IPS-18c (cell line): ENCODE measurements at regions not wholly inside any gene's neighbourhood (a gene's known extent, or its start where the extent isn't known, plus 50 kb on each side); places are given as distances from the start of the nearest gene placed in this dataset.

ENCODE experiments used
- H3K4me3 ChIP-seq: 2 replicates; pipeline ENCODE4 v1.7.0; 2013; ENCODE audit warnings: low read depth, mild to moderate bottlenecking, low read length, moderate library complexity; ENCODE audit not compliant: insufficient read depth
- H3K9me3 ChIP-seq: one replicate; pipeline ENCODE4 v1.6.1; 2013; ENCODE audit warnings: mild to moderate bottlenecking, low read length, moderate library complexity; ENCODE audit not compliant: control insufficient read depth, insufficient read depth

GRCh38 chr4:147042046-147042445 lies 96.4 kb upstream of the TTC29 start:
- no peaks in the 10 kb centered on the region for H3K9me3 ChIP-seq
- H3K4me3 ChIP-seq = no peak overlapping the region

GRCh38 chr4:147044241-147044640 lies 98.6 kb upstream of the TTC29 start:
- Histone ChIP-seq H3K4me3 (no peak overlapping the region), H3K9me3 (no peaks in the 10 kb centered on the region)

- Histone ChIP-seq H3K9me3 (no peaks in the 10 kb centered on the region), H3K4me3 (no peak overlapping the region)
These were observed 104.3 kb upstream of the TTC29 start for GRCh38 chr4:147049946-147050345.

GRCh38 chr4:147050356-147050765 lies 104.7 kb upstream of the TTC29 start:
- H3K4me3 ChIP-seq = no peak overlapping the region
- no peaks in the 10 kb centered on the region for H3K9me3 ChIP-seq

DNA sequence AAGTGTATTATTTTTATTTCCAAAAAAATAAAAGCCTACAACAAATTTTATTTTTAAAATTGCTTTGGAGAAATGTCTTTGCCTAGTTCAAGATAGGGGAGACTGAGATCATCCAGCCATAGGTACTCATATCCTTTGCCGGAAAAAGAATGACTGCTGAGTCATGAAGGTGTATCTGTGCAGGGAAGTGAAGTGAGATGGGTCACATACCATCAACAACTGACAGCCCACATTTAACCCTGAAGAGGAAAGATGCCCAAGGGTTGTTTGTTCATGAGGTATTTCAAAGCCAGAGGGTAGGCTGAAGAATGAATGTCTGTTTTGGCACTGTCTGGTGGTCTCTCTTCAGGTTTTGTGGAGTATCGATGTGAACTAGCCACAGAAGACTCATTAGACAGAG lies 106.7 kb upstream of the TTC29 start:
- Histone ChIP-seq H3K9me3 (no peaks in the 10 kb centered on the region), H3K4me3 (no peak overlapping the region)

DNA sequence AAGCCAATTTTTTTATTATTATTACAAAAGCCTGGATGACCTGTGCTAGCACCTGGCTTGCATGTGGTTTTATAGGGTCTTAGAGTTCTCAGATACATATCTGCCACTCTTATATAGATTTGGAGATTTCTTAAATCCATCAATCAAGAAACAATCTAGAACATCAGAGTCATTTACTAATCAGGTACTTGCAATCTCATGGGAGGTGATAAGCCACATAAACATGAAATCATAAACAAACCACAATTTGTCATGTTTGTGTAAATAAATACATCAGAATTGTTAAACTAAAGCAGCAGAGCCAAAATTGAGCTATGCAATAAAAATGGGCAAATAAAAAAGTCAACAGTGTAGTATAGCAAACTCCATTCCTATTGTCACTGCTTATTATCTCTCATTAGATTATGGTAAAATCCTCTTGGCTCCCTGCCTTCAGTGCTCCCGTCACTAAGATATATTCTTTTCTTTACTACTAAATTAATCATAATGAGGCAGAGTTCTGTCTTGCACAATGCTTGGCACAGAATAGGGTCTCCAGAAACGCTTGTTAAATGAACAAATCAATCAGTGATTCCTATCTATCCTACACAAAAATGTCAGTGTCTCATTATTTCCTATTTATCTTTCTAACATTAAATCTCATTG lies 108.7 kb upstream of the TTC29 start:
- H3K4me3 ChIP-seq = no peak overlapping the region
- H3K9me3 ChIP-seq = no peaks in the 10 kb centered on the region

DNA sequence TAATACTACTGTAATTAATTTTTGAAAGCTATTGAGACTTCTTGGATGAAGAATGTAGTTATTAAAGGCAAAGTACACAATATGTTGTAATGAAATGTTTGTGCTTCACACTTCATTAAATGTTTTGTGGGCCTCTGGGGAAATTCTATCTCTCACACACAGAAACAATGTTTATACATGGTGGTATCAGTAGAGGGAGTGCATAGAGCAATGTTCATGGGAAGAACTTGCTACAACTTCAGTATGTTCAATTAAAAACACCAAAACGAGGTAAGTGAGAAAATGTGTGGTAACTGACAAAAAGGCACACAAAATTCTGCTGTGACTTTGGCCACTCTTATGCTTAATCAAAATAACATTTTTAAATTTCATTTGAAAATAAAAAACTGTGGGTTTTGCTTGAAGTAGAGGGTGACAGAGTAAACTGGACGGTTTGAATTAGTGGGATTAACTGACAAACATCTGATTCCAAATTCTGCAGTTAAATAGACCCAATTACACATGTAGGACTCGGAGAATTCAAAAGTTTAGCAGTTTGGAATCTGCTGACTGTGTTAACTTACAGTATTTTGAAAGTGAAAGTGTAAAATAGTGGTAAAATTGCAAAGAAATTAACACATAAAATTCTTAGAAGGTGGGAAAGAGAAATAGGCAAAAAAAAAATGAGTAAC lies 111.4 kb upstream of the TTC29 start:
- H3K9me3 ChIP-seq = no peaks in the 10 kb centered on the region
- H3K4me3 ChIP-seq = no peak overlapping the region

- no peak overlapping the region for H3K4me3 ChIP-seq
These were observed 112.0 kb upstream of the TTC29 start for GRCh38 chr4:147057611-147058190.

GRCh38 chr4:147059064-147059731 lies 113.5 kb upstream of the TTC29 start:
- Histone ChIP-seq H3K4me3 (no peak overlapping the region), H3K9me3 (no peaks in the 10 kb centered on the region)

More at GRCh38 chr4:147057611-147058190, 112.0 kb upstream of the TTC29 start:
- no peaks in the 10 kb centered on the region for H3K9me3 ChIP-seq

- Histone ChIP-seq H3K4me3 (no peak overlapping the region), H3K9me3 (no peaks in the 10 kb centered on the region)
These were observed 114.7 kb upstream of the TTC29 start for GRCh38 chr4:147060151-147060931.

DNA sequence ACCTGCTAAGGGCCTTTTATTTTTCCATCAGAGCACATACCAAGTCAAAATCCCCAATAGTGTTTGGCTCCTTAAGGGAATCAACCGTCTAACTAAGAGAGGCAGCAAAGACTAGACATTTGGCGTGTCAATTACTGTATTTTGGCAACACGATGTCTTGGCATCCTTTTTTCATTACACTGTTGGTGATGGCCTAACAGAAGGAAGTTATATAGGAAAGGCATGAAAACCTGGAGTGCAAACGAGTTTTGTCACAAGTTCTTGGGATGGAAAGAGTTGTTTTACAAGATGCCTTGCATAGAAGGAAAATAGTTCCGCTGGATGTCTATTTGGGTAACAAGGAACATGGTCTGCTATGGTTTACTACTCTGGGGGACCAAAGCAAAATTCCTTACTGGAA lies 119.2 kb upstream of the TTC29 start:
- H3K4me3 ChIP-seq = no peak overlapping the region
- no peaks in the 10 kb centered on the region for H3K9me3 ChIP-seq

DNA sequence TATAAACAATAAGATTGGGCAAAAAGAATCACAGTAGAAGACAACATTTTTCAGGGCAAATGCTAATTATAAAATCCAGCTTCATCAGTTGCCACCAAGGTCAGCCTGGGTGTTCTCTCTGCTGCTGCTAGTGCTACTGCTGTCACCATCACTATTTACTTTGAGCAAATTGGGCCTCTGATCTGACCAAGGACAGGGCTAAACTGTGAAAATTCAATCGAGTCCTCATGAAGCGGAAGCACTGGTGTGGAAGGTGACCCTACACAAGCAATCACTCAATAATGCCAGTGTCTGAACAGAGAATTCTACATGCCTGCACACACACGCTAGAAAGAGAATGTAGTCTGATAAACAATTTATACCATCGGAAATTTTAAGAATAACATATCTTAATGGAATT lies 122.9 kb upstream of the TTC29 start:
- H3K9me3 ChIP-seq = no peaks in the 10 kb centered on the region
- H3K4me3 ChIP-seq = no peak overlapping the region

GRCh38 chr4:147071209-147071740 lies 125.6 kb upstream of the TTC29 start:
- Histone ChIP-seq H3K4me3 (no peak overlapping the region), H3K9me3 (no peaks in the 10 kb centered on the region)

DNA sequence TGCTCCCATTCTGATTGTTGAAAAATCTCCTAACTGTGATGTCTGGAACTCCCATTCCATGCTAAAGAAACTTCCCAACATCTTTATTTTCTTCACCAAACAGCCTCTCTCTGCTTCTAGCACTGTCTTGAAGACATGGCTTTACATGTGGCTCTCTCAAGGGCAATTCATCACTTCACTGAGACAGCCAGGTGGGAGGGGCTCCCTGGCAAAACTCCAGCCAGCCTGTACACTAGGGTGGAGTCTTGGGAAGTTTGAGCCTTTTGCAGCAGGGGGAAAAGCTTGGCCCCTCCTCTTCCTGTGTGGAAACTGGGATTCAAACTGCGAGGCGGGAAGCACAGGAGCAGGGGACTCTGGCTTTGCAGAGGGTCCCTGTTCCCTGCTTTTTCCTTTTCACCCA lies 130.5 kb upstream of the TTC29 start:
- Histone ChIP-seq H3K4me3 (no peak overlapping the region), H3K9me3 (no peaks in the 10 kb centered on the region)

DNA sequence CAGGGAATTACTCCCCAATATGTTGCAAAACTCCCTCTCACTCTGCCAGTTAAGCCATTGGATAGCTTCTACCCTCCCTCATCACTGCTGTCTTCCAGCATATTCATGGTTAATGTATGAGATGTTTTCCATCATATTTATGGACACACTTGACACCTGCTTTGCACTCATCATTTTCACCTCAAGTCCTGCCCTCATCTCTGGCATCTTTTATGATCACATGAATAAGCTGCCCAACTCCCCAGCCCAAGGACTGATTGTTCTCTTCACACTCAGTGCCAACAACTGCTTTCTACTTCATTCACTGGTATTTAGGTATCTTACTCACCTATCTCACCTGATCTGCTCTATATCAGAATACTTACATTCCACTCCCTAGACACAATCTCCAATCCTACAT lies 131.1 kb upstream of the TTC29 start:
- Histone ChIP-seq H3K4me3 (no peak overlapping the region), H3K9me3 (no peaks in the 10 kb centered on the region)

DNA sequence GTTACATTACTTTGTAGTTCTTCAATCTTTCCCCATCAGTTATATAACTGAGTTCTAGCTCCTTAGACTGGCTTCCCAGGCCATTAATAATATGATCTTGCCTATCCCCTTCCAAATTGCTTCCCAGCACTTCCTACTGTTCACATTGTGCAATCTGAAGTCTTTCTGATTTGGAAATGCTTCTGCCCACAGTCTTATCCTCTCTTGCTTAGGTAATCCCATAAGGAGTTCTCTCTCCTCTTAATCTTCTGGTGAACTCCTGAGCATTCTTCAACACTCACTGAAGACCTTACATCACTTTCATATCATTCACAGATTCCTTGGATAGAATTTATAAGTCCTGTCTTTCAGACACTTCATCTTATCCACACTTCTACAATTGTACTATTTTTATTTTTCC lies 132.7 kb upstream of the TTC29 start:
- no peak overlapping the region for H3K4me3 ChIP-seq
- H3K9me3 ChIP-seq = no peaks in the 10 kb centered on the region
